HEK293 (cell line): ENCODE measurements at regions not wholly inside any gene's neighbourhood (a gene's known extent, or its start where the extent isn't known, plus 50 kb on each side); places are given as distances from the start of the nearest gene placed in this dataset.

Experiments
- CTCF ChIA-PET: fragments of 350-600 bp; formaldehyde crosslinking; extraction: SDS; loops from one replicate; lab custom pipeline; 2021; ENCODE audit warnings: antibody characterized with exemption; lab: Yijun Ruan, JAX
- POLR2A ChIA-PET: fragments of 300-600 bp; formaldehyde crosslinking; extraction: SDS; loops from one replicate; lab custom pipeline; 2020; ENCODE audit warnings: antibody characterized with exemption, inconsistent platforms; lab: Yijun Ruan, JAX
- H3K27ac ChIP-seq: fragments of 200-500 bp; sonication (Bioruptor generic); 2 replicates; pipeline ENCODE4 v1.5.1; 2014; ENCODE audit warnings: low read depth, low read length, control low read depth, inconsistent platforms; ENCODE audit errors: extremely low read depth
- H3K36me3 ChIP-seq, 2 experiments: fragments of 200-500 bp in 1 of 2; sonication (Bioruptor generic) in 1 of 2; 1 replicate in 1 of 2; 2 replicates in 1 of 2; pipeline ENCODE4 v1.5.1; 2014 to 2017; ENCODE audit warnings: inconsistent platforms in 2 of 2, low read length in 2 of 2; ENCODE audit not compliant: control insufficient read depth in 2 of 2, insufficient read depth in 1 of 2
- H3K4me1 ChIP-seq: fragments of 200-500 bp; sonication (Bioruptor generic); 2 replicates; pipeline ENCODE4 v1.5.1; 2014; ENCODE audit warnings: mild to moderate bottlenecking, low read length, inconsistent platforms; ENCODE audit not compliant: control insufficient read depth, insufficient read depth
- H3K4me3 ChIP-seq: 2 replicates; pipeline ENCODE4 v1.5.1; 2011; ENCODE audit warnings: low read depth, mild to moderate bottlenecking, control low read depth, low read length, moderate library complexity
- H3K9me3 ChIP-seq: fragments of 200-500 bp; sonication (Bioruptor generic); 2 replicates; pipeline ENCODE4 v1.5.1; 2014; ENCODE audit warnings: low read depth, low read length, inconsistent platforms; ENCODE audit not compliant: control insufficient read depth, insufficient read depth
- KLF17 ChIP-seq: fragments of 450-650 bp; formaldehyde crosslinking; IDR thresholded peaks from 2 replicates; pipeline ENCODE4 v1.5.1; 2016; ENCODE audit warnings: missing biosample characterization, missing genetic modification characterization
- PRDM6 ChIP-seq: fragments of 450-650 bp; formaldehyde crosslinking; IDR thresholded peaks from 2 replicates; pipeline ENCODE4 v1.5.1; 2017; ENCODE audit warnings: missing biosample characterization, missing genetic modification characterization
- SCRT1 ChIP-seq: fragments of 450-650 bp; formaldehyde crosslinking; IDR thresholded peaks from 2 replicates; pipeline ENCODE4 v1.5.1; 2016; ENCODE audit warnings: missing biosample characterization, missing genetic modification characterization, borderline replicate concordance
- SETDB1 ChIP-seq: IDR thresholded peaks from one replicate; pipeline ENCODE4 v1.6.1; 2017; ENCODE audit warnings: mild to moderate bottlenecking, low read length, moderate library complexity, mixed read lengths; ENCODE audit not compliant: insufficient read length
- ZNF148 ChIP-seq: fragments of 450-650 bp; formaldehyde crosslinking; IDR thresholded peaks from 2 replicates; pipeline ENCODE4 v1.5.0; 2017; ENCODE audit warnings: missing biosample characterization, missing genetic modification characterization, borderline replicate concordance
- ZNF157 ChIP-seq: fragments of 450-650 bp; formaldehyde crosslinking; IDR thresholded peaks from 2 replicates; pipeline ENCODE4 v1.5.1; 2016; ENCODE audit warnings: missing biosample characterization, missing genetic modification characterization
- ZNF292 ChIP-seq: fragments of 450-650 bp; formaldehyde crosslinking; IDR thresholded peaks from 2 replicates; pipeline ENCODE4 v1.5.1; 2016; ENCODE audit warnings: low read depth, missing biosample characterization, missing genetic modification characterization, borderline replicate concordance
- ZNF324 ChIP-seq: fragments of 450-650 bp; formaldehyde crosslinking; IDR thresholded peaks from 2 replicates; pipeline ENCODE4 v1.5.1; 2016; ENCODE audit warnings: missing biosample characterization, missing genetic modification characterization
- ZNF510 ChIP-seq: fragments of 450-650 bp; formaldehyde crosslinking; IDR thresholded peaks from 2 replicates; pipeline ENCODE4 v1.5.1; 2018; ENCODE audit warnings: mild to moderate bottlenecking, missing genetic modification characterization, missing biosample characterization; ENCODE audit not compliant: insufficient replicate concordance
- ZNF624 ChIP-seq: fragments of 450-650 bp; formaldehyde crosslinking; IDR thresholded peaks from 2 replicates; pipeline ENCODE4 v1.5.1; 2017; ENCODE audit warnings: missing biosample characterization, missing genetic modification characterization
- TF ChIP-seq, protein P1 (sequence below): fragments of 450-650 bp; formaldehyde crosslinking; IDR thresholded peaks from 2 replicates; pipeline ENCODE4 v1.5.1; 2016; ENCODE audit warnings: missing biosample characterization, missing genetic modification characterization, borderline replicate concordance

- no peaks in the 10 kb centered on the region for H3K36me3 ChIP-seq
- no peak overlapping the region for H3K27ac ChIP-seq
- no peak overlapping the region for H3K4me3 ChIP-seq
- ChIA-PET POLR2A (no interaction called here), CTCF (no interaction called here)
- no peaks in the 10 kb centered on the region for H3K4me1 ChIP-seq
- no peak for TF ChIP-seq ZNF157 (tag by site-specific recombination)
- no peak for TF ChIP-seq ZNF292 (tag by site-specific recombination)
- no peak for TF ChIP-seq SCRT1
- no peak for TF ChIP-seq ZNF510 (tag by site-specific recombination)
- no peak for TF ChIP-seq KLF17 (tag by site-specific recombination)
- no peaks in the 10 kb centered on the region for H3K9me3 ChIP-seq
Observed at GRCh38 chr10:125599194-125599593, 83.8 kb downstream of the TEX36 start.

- Histone ChIP-seq H3K36me3 (no peaks in the 10 kb centered on the region), H3K9me3 (no peaks in the 10 kb centered on the region), H3K27ac (no peak overlapping the region), H3K4me1 (no peaks in the 10 kb centered on the region), H3K4me3 (no peak overlapping the region)
- CTCF ChIA-PET, result interaction anchor here (0.9 kb wide), 1 partner anchor 43 kb away, joined by 3 read pairs; no protein-coding TSS in a partner anchor
- POLR2A ChIA-PET, result no interaction called here
- peak; percentile 20 for TF ChIP-seq SETDB1
- no peak for TF ChIP-seq PRDM6 (tag by site-specific recombination)
- TF ChIP-seq ZNF324 (tag by site-specific recombination), result no peak
- TF ChIP-seq ZNF624 (tag by site-specific recombination), result no peak
Observed at GRCh38 chr10:125595911-125596310, 87.1 kb downstream of the TEX36 start.

GRCh38 chr10:125593644-125594043, 89.3 kb downstream of the TEX36 start:
- H3K4me3 ChIP-seq, result no peak overlapping the region
- no peaks in the 10 kb centered on the region for H3K9me3 ChIP-seq
- no peak overlapping the region for H3K27ac ChIP-seq
- H3K36me3 ChIP-seq, result no peaks in the 10 kb centered on the region
- no peaks in the 10 kb centered on the region for H3K4me1 ChIP-seq
- no peak for TF ChIP-seq ZNF148
- TF ChIP-seq, protein P1, sequence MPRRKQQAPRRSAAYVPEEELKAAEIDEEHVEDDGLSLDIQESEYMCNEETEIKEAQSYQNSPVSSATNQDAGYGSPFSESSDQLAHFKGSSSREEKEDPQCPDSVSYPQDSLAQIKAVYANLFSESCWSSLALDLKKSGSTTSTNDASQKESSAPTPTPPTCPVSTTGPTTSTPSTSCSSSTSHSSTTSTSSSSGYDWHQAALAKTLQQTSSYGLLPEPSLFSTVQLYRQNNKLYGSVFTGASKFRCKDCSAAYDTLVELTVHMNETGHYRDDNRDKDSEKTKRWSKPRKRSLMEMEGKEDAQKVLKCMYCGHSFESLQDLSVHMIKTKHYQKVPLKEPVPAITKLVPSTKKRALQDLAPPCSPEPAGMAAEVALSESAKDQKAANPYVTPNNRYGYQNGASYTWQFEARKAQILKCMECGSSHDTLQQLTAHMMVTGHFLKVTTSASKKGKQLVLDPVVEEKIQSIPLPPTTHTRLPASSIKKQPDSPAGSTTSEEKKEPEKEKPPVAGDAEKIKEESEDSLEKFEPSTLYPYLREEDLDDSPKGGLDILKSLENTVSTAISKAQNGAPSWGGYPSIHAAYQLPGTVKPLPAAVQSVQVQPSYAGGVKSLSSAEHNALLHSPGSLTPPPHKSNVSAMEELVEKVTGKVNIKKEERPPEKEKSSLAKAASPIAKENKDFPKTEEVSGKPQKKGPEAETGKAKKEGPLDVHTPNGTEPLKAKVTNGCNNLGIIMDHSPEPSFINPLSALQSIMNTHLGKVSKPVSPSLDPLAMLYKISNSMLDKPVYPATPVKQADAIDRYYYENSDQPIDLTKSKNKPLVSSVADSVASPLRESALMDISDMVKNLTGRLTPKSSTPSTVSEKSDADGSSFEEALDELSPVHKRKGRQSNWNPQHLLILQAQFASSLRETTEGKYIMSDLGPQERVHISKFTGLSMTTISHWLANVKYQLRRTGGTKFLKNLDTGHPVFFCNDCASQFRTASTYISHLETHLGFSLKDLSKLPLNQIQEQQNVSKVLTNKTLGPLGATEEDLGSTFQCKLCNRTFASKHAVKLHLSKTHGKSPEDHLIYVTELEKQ (tag by site-specific recombination), result no peak
- ChIA-PET CTCF (interaction anchor here (0.6 to 1.6 kb wide), 2 partner anchors 14 to 736 kb away, joined by 3 to 4 read pairs; no protein-coding TSS in a partner anchor), POLR2A (no interaction called here)
